NCI-H2227 (cell line): ENCODE measurements at regions not wholly inside any gene's neighbourhood (a gene's known extent, or its start where the extent isn't known, plus 50 kb on each side); places are given as distances from the start of the nearest gene placed in this dataset.
"Not testable (repeated sequence)": the region's sequence is repeated elsewhere in the genome, so short reads cannot be mapped to it uniquely, and the experiment has no call there.

ENCODE experiments used
- DNase-seq: peaks from one replicate; lab custom pipeline; 2025; ENCODE audit not compliant: unreplicated experiment; lab: John Stamatoyannopoulos, UW

DNA sequence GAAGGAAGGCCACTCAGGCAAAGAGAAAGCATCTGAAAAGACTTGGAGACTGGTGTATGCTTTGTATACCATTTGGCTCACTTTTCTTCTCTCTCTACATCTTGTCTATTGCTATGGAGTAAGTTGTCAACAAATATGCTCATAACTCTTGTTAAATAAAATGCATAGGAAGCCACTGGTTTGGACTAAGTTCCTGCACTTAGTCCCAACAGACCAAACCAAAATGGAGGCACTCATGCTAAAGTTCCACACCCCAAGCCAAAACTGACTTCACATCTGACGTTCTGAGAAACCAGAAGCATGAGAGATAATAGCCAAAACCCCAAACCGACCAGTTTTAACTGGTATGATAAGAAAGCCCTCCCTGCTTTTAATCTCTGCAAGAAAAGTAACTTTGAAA is 135.3 kb upstream of the LYPLAL1 start:
- no peak for DNase-seq

- no peak for DNase-seq
Measured at GRCh38 chr1:219039017-219039681, 134.5 kb upstream of the LYPLAL1 start.

DNA sequence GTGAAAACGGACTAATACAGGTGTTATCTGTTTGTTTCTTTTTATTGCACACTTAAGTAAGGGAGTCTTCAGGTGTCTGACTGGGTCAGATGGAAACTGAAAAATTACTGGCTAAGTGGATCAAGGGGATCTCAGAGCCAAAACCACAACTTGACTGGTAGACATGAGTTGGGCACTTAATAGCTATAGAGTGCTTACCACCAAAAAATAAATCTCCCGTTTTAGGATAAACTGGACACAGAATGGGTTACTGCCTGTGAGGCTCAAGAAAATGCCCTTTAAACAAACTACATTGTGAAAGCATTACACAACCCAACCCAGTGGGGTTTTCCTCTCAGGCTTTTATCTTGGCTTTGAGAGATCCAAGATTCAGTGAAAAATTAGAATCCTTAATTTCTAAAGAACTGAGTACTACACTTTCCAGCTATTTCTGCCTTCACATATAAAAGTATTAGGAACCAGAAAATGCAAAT is 134.0 kb upstream of the LYPLAL1 start:
- no peak for DNase-seq

DNA sequence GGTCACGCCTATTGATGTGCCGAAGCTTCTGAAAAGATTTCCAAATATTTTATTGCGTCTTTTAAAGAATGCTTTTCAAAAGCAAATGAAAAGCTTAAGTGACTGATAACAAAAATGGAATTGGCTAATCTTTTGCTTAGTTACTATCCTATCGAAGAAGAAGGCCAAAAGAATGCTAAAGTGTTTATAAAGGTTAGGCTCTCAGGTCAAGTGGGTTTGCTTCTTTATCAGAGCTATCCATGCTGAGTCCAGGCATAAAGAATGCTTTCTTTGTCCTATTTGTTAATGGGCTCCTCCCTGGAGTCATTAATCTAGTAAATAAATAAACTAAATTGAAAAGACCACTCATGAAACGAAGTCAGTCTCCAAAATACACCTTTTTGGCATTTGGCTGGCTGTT is 133.4 kb upstream of the LYPLAL1 start:
- no peak for DNase-seq

DNA sequence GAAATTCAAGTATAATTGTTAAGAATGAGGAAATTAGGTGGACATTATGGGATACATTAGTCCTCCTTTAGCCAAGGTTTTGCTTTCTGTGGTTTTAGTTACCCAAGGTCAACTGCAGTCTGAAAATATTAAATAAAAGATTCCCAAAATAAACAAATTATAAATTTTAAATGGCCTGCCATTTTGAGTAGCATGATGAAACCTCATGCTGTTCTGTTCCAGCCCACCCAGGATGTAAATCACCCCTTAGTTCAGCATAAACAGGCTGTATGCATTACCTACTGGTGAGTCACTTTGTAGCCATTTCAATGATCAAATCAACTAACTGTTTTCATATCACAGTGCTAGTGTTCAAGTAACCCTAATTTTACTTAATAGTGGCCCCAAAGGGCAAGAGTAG is 132.5 kb upstream of the LYPLAL1 start:
- no peak for DNase-seq

DNA sequence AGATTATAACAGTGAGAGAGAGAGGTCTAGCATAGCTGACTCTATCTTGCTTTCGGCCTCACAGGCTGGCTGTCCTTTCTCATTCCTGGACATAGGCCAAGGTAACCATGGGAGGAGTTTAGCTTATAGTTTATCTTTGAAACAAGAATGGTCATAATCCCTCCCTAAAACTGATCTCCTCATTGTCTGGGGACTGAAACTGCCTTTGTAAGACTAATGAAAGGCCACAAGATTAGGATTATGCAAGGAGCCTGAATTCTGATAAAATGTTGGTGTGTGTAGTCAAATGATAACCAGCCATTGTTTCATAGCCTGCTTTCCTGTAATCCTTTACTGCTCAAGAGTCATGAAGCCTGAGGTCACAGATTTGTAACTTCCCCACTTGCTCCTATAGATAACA is 131.9 kb upstream of the LYPLAL1 start:
- no peak for DNase-seq

DNA sequence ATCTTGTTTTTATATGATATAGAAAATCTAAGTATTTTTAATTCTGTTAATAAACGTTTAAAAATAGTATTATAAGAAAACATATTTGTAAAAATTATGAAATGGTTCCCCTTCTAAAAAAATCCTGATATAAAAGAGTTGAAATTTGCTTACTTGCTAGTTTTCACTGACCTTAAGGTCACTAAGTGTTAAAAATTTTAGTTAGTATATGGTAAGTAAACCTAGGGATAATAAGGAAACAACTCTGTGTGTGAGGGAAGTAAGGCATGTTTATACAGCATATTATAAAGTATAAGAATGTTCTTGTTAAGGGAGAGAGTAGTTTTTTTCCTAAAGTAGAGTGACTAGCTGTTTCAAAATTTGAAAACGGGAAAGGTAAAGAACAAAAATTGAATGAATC is 130.9 kb upstream of the LYPLAL1 start:
- DNase-seq, result no peak

- no peak for DNase-seq
Measured at GRCh38 chr1:219045246-219045645, 128.4 kb upstream of the LYPLAL1 start.

- DNase-seq, result no peak
Measured at GRCh38 chr1:219049501-219049900, 124.2 kb upstream of the LYPLAL1 start.

- DNase-seq, result no peak
Measured at GRCh38 chr1:219050086-219050821, 123.4 kb upstream of the LYPLAL1 start.

- DNase-seq, result no peak
Measured at GRCh38 chr1:219050822-219051125, 122.9 kb upstream of the LYPLAL1 start.

GRCh38 chr1:219051547-219051946 is 122.1 kb upstream of the LYPLAL1 start:
- DNase-seq, result no peak

- DNase-seq, result no peak
Measured at GRCh38 chr1:219058891-219059820, 114.5 kb upstream of the LYPLAL1 start.

GRCh38 chr1:219060798-219061197 is 112.9 kb upstream of the LYPLAL1 start:
- DNase-seq, result no peak

DNA sequence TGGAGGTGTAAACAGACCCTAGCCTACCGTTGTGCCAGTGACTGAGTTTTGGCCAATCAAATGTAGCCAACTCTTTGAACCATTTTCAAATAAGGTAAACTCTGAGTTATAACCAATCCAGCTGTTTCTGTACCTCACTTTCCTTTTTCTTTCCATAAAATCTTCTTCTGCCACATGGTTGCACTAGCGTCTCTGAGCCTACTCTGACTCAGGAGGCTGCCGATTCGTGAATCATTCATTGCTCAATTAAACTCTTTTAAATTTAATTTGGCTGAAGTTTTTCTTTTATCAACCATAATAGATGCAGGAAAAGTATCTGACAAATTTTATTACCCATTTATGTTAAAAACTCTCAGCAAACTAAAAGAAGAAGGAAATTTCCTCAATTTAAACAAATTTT is 111.5 kb upstream of the LYPLAL1 start:
- no peak for DNase-seq

GRCh38 chr1:219066098-219066497 is 107.6 kb upstream of the LYPLAL1 start:
- no peak for DNase-seq

- no peak for DNase-seq
Measured at GRCh38 chr1:219066631-219067349, 106.9 kb upstream of the LYPLAL1 start.

- no peak for DNase-seq
Measured at GRCh38 chr1:219067350-219067712, 106.3 kb upstream of the LYPLAL1 start.

- DNase-seq, result not testable (repeated sequence)
Measured at GRCh38 chr1:219070395-219070794, 103.3 kb upstream of the LYPLAL1 start.

DNA sequence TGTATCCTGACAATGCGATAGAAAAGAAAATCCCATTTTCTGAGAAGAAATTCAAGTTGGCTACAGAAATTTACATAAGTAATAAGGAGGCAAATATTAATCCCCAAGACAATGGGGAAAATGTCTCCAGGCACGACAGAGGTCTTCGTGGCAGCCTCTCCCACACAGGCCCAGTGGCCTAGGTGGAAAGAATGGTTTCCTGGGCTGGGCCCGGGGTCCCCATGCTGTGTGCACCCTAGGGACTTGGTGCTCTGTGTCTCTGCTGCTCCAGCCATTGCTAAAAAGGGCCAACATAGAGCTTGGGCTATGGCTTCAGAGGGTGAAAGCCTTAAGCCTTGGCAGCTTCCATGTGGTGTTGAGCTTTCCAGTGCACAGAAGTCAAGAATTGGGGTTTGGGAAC is 102.5 kb upstream of the LYPLAL1 start:
- DNase-seq, result no peak

DNA sequence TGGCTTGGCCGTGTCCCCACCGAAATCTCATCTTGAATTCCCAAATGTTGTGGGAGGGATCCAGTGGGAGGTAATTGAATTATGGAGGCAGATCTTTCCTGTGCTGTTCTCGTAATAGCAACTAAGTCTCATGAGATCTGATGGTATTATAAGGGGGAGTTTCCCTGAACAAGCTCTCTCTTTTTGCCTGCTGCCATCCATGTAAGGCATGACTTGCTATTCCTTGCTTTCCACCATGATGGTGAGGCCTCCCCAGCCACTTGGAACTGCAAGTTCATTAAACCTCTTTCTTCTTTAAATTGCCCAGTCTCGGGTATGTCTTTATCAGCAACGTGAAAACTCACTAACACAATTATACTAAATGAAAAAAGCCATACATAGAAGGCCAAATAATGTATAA is 101.3 kb upstream of the LYPLAL1 start:
- no peak for DNase-seq
